HepG2 (cell line): ENCODE measurements at regions not wholly inside any gene's neighbourhood (a gene's known extent, or its start where the extent isn't known, plus 50 kb on each side); places are given as distances from the start of the nearest gene placed in this dataset.
A peak's percentile ranks its signal among the peaks of the same experiment; 100 is the strongest.

ENCODE experiments used
- CREBL2 ChIP-seq: sonication (generic); formaldehyde crosslinking; IDR thresholded peaks from 2 replicates; pipeline ENCODE4 v1.8.1; 2023; ENCODE audit warnings: missing genetic modification reagents, mild to moderate bottlenecking, borderline replicate concordance
- FOXA3 ChIP-seq: IDR thresholded peaks from 2 replicates; pipeline ENCODE4 v1.6.1; 2016; ENCODE audit warnings: missing genetic modification reagents, missing compliant biosample characterization
- FOXO1 ChIP-seq: sonication (generic); formaldehyde crosslinking; IDR thresholded peaks from 2 replicates; pipeline ENCODE4 v1.4.0; 2020; ENCODE audit warnings: missing genetic modification reagents
- HDAC1 ChIP-seq: sonication (generic); formaldehyde crosslinking; IDR thresholded peaks from 2 replicates; pipeline ENCODE4 v1.5.1; 2020; ENCODE audit warnings: mild to moderate bottlenecking, missing genetic modification reagents
- HIVEP1 ChIP-seq: sonication (generic); formaldehyde crosslinking; IDR thresholded peaks from 2 replicates; pipeline ENCODE4 v1.4.0; 2020; ENCODE audit warnings: mild to moderate bottlenecking, missing genetic modification reagents
- KAT8 ChIP-seq: IDR thresholded peaks from 2 replicates; pipeline ENCODE4 v1.6.1; 2016; ENCODE audit warnings: missing genetic modification reagents, missing compliant biosample characterization
- NBN ChIP-seq: fragments of 450-650 bp; conservative IDR thresholded peaks from 2 replicates; pipeline ENCODE4 v1.6.1; 2017
- NFYB ChIP-seq: sonication (generic); formaldehyde crosslinking; IDR thresholded peaks from 2 replicates; pipeline ENCODE4 v1.4.0; 2020; ENCODE audit warnings: missing genetic modification reagents
- NPAS2 ChIP-seq: sonication (generic); formaldehyde crosslinking; IDR thresholded peaks from 2 replicates; pipeline ENCODE4 v1.8.0; 2022; ENCODE audit warnings: mild to moderate bottlenecking, missing genetic modification reagents, borderline replicate concordance
- RFXANK ChIP-seq: IDR thresholded peaks from 2 replicates; pipeline ENCODE4 v1.6.1; 2016
- RORA ChIP-seq: sonication (generic); formaldehyde crosslinking; IDR thresholded peaks from 2 replicates; pipeline ENCODE4 v1.5.0; 2020; ENCODE audit warnings: mild to moderate bottlenecking, missing genetic modification reagents, moderate library complexity
- SAP130 ChIP-seq: IDR thresholded peaks from 2 replicates; pipeline ENCODE4 v1.6.1; 2016; ENCODE audit warnings: low read depth
- TBX3 ChIP-seq: fragments of 450-650 bp; IDR thresholded peaks from 2 replicates; pipeline ENCODE4 v1.6.1; 2017; ENCODE audit warnings: antibody characterized with exemption, mild to moderate bottlenecking, inconsistent platforms, borderline replicate concordance
- ZNF12 ChIP-seq: sonication (generic); formaldehyde crosslinking; IDR thresholded peaks from 2 replicates; pipeline ENCODE4 v1.5.0; 2020; ENCODE audit warnings: missing genetic modification reagents
- ZNF253 ChIP-seq: sonication (generic); formaldehyde crosslinking; IDR thresholded peaks from 2 replicates; pipeline ENCODE4 v1.8.0; 2022; ENCODE audit warnings: mild to moderate bottlenecking, missing genetic modification reagents, borderline replicate concordance
- ZNF263 ChIP-seq: sonication (generic); formaldehyde crosslinking; IDR thresholded peaks from 2 replicates; pipeline ENCODE4 v1.4.0; 2020; ENCODE audit warnings: missing genetic modification reagents
- ZNF546 ChIP-seq: sonication (generic); formaldehyde crosslinking; conservative IDR thresholded peaks from 2 replicates; pipeline ENCODE4 v1.8.1; 2023; ENCODE audit warnings: mild to moderate bottlenecking, missing genetic modification reagents
- ZNF547 ChIP-seq: sonication (generic); formaldehyde crosslinking; IDR thresholded peaks from 2 replicates; pipeline ENCODE4 v1.5.1; 2020; ENCODE audit warnings: mild to moderate bottlenecking, missing genetic modification reagents
- ZNF577 ChIP-seq: sonication (generic); formaldehyde crosslinking; IDR thresholded peaks from 2 replicates; pipeline ENCODE4 v1.4.0; 2020; ENCODE audit warnings: mild to moderate bottlenecking, low read depth, missing genetic modification reagents, borderline replicate concordance
- ZNF589 ChIP-seq: sonication (generic); formaldehyde crosslinking; conservative IDR thresholded peaks from 2 replicates; pipeline ENCODE4 v1.8.0; 2022; ENCODE audit warnings: mild to moderate bottlenecking, moderate library complexity, missing genetic modification reagents
- ZNF781 ChIP-seq: sonication (generic); formaldehyde crosslinking; IDR thresholded peaks from 2 replicates; pipeline ENCODE4 v1.5.1; 2020; ENCODE audit warnings: borderline replicate concordance, mild to moderate bottlenecking, missing genetic modification reagents; ENCODE audit errors: not compliant biosample characterization
- TF ChIP-seq, protein P1 (sequence below): sonication (generic); formaldehyde crosslinking; IDR thresholded peaks from 2 replicates; pipeline ENCODE4 v1.5.1; 2020; ENCODE audit warnings: mild to moderate bottlenecking, missing genetic modification reagents, borderline replicate concordance
- TF ChIP-seq, protein P2 (sequence below): sonication (generic); formaldehyde crosslinking; IDR thresholded peaks from 2 replicates; pipeline ENCODE4 v1.8.1; 2023; ENCODE audit warnings: mild to moderate bottlenecking, missing genetic modification reagents
- TF ChIP-seq, protein P3 (sequence below): sonication (generic); formaldehyde crosslinking; IDR thresholded peaks from 2 replicates; pipeline ENCODE4 v1.4.0; 2020; ENCODE audit warnings: mild to moderate bottlenecking, missing genetic modification reagents

DNA sequence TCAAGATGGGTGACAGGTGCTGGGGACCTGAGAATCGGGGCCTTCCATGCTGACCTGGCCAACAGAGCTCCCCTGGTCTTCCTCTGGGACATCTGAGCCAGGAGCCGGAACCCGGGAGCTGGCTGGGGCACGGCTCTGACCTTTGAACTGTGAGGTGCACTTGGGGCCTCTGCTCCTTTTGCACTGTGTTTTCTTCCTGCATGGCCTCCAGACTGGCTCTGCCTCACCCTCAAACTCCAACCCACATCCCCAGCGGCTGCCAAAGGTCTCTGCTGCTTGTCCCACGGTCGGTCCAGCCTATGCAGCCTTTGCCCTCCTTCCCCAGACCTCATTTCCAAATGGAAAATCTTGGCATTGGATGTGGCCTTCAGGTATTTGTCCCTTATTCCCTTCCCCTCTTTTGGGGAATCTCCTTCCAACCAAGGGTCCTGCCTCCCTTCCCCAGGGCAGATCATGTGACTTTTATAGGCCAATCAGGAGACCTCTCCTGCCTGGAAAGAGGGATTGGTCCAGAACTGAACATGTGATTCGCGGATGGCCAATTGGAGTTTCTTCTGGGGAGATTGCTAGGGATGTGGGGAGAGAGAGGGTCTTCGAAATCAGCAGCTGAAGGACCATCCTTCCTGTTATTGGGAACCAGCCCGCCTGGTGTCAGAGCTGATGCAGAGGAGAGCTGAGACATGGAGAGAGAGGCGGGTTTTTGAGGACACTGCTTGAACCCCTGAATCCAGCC is 117.9 kb downstream of the CYLD start (continued):
- TF ChIP-seq, protein P1, sequence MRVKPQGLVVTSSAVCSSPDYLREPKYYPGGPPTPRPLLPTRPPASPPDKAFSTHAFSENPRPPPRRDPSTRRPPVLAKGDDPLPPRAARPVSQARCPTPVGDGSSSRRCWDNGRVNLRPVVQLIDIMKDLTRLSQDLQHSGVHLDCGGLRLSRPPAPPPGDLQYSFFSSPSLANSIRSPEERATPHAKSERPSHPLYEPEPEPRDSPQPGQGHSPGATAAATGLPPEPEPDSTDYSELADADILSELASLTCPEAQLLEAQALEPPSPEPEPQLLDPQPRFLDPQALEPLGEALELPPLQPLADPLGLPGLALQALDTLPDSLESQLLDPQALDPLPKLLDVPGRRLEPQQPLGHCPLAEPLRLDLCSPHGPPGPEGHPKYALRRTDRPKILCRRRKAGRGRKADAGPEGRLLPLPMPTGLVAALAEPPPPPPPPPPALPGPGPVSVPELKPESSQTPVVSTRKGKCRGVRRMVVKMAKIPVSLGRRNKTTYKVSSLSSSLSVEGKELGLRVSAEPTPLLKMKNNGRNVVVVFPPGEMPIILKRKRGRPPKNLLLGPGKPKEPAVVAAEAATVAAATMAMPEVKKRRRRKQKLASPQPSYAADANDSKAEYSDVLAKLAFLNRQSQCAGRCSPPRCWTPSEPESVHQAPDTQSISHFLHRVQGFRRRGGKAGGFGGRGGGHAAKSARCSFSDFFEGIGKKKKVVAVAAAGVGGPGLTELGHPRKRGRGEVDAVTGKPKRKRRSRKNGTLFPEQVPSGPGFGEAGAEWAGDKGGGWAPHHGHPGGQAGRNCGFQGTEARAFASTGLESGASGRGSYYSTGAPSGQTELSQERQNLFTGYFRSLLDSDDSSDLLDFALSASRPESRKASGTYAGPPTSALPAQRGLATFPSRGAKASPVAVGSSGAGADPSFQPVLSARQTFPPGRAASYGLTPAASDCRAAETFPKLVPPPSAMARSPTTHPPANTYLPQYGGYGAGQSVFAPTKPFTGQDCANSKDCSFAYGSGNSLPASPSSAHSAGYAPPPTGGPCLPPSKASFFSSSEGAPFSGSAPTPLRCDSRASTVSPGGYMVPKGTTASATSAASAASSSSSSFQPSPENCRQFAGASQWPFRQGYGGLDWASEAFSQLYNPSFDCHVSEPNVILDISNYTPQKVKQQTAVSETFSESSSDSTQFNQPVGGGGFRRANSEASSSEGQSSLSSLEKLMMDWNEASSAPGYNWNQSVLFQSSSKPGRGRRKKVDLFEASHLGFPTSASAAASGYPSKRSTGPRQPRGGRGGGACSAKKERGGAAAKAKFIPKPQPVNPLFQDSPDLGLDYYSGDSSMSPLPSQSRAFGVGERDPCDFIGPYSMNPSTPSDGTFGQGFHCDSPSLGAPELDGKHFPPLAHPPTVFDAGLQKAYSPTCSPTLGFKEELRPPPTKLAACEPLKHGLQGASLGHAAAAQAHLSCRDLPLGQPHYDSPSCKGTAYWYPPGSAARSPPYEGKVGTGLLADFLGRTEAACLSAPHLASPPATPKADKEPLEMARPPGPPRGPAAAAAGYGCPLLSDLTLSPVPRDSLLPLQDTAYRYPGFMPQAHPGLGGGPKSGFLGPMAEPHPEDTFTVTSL (CRISPR knock-in tag), result 0 out of 2 replicates have a peak, but pooled peaks have one; percentile 26
- TF ChIP-seq, protein P2, sequence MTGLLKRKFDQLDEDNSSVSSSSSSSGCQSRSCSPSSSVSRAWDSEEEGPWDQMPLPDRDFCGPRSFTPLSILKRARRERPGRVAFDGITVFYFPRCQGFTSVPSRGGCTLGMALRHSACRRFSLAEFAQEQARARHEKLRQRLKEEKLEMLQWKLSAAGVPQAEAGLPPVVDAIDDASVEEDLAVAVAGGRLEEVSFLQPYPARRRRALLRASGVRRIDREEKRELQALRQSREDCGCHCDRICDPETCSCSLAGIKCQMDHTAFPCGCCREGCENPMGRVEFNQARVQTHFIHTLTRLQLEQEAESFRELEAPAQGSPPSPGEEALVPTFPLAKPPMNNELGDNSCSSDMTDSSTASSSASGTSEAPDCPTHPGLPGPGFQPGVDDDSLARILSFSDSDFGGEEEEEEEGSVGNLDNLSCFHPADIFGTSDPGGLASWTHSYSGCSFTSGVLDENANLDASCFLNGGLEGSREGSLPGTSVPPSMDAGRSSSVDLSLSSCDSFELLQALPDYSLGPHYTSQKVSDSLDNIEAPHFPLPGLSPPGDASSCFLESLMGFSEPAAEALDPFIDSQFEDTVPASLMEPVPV (CRISPR knock-in tag), result no peak
- no peak for TF ChIP-seq ZNF546 (CRISPR knock-in tag)
- TF ChIP-seq, protein P3, sequence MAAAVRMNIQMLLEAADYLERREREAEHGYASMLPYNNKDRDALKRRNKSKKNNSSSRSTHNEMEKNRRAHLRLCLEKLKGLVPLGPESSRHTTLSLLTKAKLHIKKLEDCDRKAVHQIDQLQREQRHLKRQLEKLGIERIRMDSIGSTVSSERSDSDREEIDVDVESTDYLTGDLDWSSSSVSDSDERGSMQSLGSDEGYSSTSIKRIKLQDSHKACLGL (CRISPR knock-in tag), result 0 out of 2 replicates have a peak, but pooled peaks have one; percentile 34
- TF ChIP-seq ZNF547, result peak; percentile 46; the same call in 1 of the 2 replicates
- no peak for TF ChIP-seq RORA (CRISPR knock-in tag)
- no peak for TF ChIP-seq ZNF12
- no peak for TF ChIP-seq NBN
- TF ChIP-seq TBX3, result no peak
- TF ChIP-seq NPAS2, result no peak
- peak; percentile 22; the same call in 1 of the 2 replicates for TF ChIP-seq SAP130 (CRISPR knock-in tag)
- no peak for TF ChIP-seq ZNF253 (CRISPR knock-in tag)
- no peak; the same call in 1 of the 2 replicates for TF ChIP-seq HDAC1
- peak; percentile 23; the same call in 1 of the 2 replicates for TF ChIP-seq HIVEP1
- TF ChIP-seq FOXA3 (CRISPR knock-in tag), result no peak
- no peak for TF ChIP-seq ZNF577
- TF ChIP-seq ZNF781 (CRISPR knock-in tag), result no peak
- peak; percentile 33; the same call in 1 of the 2 replicates for TF ChIP-seq FOXO1
- no peak for TF ChIP-seq ZNF589 (CRISPR knock-in tag)
- peak; percentile 41; the same call in 1 of the 2 replicates for TF ChIP-seq KAT8 (CRISPR knock-in tag)
- peak; percentile 69 for TF ChIP-seq NFYB (CRISPR knock-in tag)
- TF ChIP-seq CREBL2, result no peak
- TF ChIP-seq ZNF263, result peak; percentile 43; the same call in 1 of the 2 replicates
- TF ChIP-seq RFXANK, result no peak
